Left ventricle myocardium inferior (tissue), 1 donor: ENCODE measurements at regions not wholly inside any gene's neighbourhood (a gene's known extent, or its start where the extent isn't known, plus 50 kb on each side); places are given as distances from the start of the nearest gene placed in this dataset.

Source experiments
- DNase-seq: peaks from one replicate; pipeline ENCODE4 v3.0.0-alpha.2; 2020
- H3K27ac ChIP-seq: fragments of 200-600 bp; replicated peaks from 2 replicates; pipeline ENCODE4 v1.8.0; 2021
- H3K27me3 ChIP-seq: fragments of 200-600 bp; 2 replicates; pipeline ENCODE4 v1.8.0; 2021; ENCODE audit warnings: low read depth
- H3K36me3 ChIP-seq: fragments of 200-600 bp; 2 replicates; pipeline ENCODE4 v1.8.0; 2021
- H3K4me1 ChIP-seq: fragments of 200-600 bp; 2 replicates; pipeline ENCODE4 v1.8.0; 2021
- H3K4me3 ChIP-seq: fragments of 200-600 bp; 2 replicates; pipeline ENCODE4 v1.8.0; 2021; ENCODE audit warnings: mild to moderate bottlenecking, moderate library complexity
- H3K9me3 ChIP-seq: fragments of 200-600 bp; replicated peaks from 2 replicates; pipeline ENCODE4 v1.8.0; 2021
- CTCF ChIP-seq: fragments of 200-600 bp; IDR thresholded peaks from 2 replicates; pipeline ENCODE4 v1.8.0; 2021; ENCODE audit warnings: antibody characterized with exemption, mild to moderate bottlenecking, borderline replicate concordance
- intact Hi-C: fragments of 100-400 bp; cut with micrococcal nuclease; formaldehyde crosslinking; loops from one replicate; pipeline ENCODE4 v1.11.0; 2022
- donor health status: DM: no; HTN: yes; CAD: no; lungs with severe emphysema.

- no peak for TF ChIP-seq CTCF
- no peak overlapping the region for H3K4me3 ChIP-seq
- no peak for DNase-seq
- H3K9me3 ChIP-seq, result peaks cover 11% of the 10 kb centered on the region
- H3K4me1 ChIP-seq, result no peaks in the 10 kb centered on the region
- no peaks in the 10 kb centered on the region for H3K36me3 ChIP-seq
- H3K27ac ChIP-seq, result no peak overlapping the region
- peaks cover 5% of the 10 kb centered on the region for H3K27me3 ChIP-seq
- intact Hi-C loops, result no loop called here
Measured at GRCh38 chr5:56712895-56713591, 102.3 kb upstream of the MAP3K1 start.

GRCh38 chr5:56710826-56711590 lies 104.3 kb upstream of the MAP3K1 start:
- H3K4me1 ChIP-seq, result no peaks in the 10 kb centered on the region
- peaks cover 3% of the 10 kb centered on the region for H3K27me3 ChIP-seq
- peaks cover 11% of the 10 kb centered on the region for H3K9me3 ChIP-seq
- intact Hi-C loops, result no loop called here
- H3K27ac ChIP-seq, result no peak overlapping the region
- no peaks in the 10 kb centered on the region for H3K36me3 ChIP-seq
- H3K4me3 ChIP-seq, result no peak overlapping the region
- no peak for TF ChIP-seq CTCF
- DNase-seq, result no peak

GRCh38 chr5:56706504-56706903 lies 108.8 kb upstream of the MAP3K1 start:
- intact Hi-C loops, result no loop called here
- H3K4me3 ChIP-seq, result no peak overlapping the region

GRCh38 chr5:56705217-56705616 lies 110.1 kb upstream of the MAP3K1 start:
- DNase-seq, result no peak
- H3K4me1 ChIP-seq, result no peaks in the 10 kb centered on the region
- no peaks in the 10 kb centered on the region for H3K27me3 ChIP-seq
- no peak for TF ChIP-seq CTCF
- no peak overlapping the region for H3K27ac ChIP-seq
- intact Hi-C loops, result no loop called here
- no peak overlapping the region for H3K4me3 ChIP-seq
- H3K36me3 ChIP-seq, result no peaks in the 10 kb centered on the region
- H3K9me3 ChIP-seq, result peaks cover 4% of the 10 kb centered on the region

More at GRCh38 chr5:56706504-56706903, 108.8 kb upstream of the MAP3K1 start:
- peaks cover 11% of the 10 kb centered on the region for H3K9me3 ChIP-seq
- TF ChIP-seq CTCF, result no peak
- H3K27ac ChIP-seq, result no peak overlapping the region
- no peak for DNase-seq
- H3K36me3 ChIP-seq, result no peaks in the 10 kb centered on the region
- no peaks in the 10 kb centered on the region for H3K27me3 ChIP-seq
- H3K4me1 ChIP-seq, result no peaks in the 10 kb centered on the region

GRCh38 chr5:56703952-56704351 lies 111.4 kb upstream of the MAP3K1 start:
- intact Hi-C loops, result no loop called here

More at GRCh38 chr5:56703952-56704351, 111.4 kb upstream of the MAP3K1 start:
- Histone ChIP-seq H3K27me3 (no peaks in the 10 kb centered on the region), H3K4me1 (peaks cover 11% of the 10 kb centered on the region), H3K36me3 (no peaks in the 10 kb centered on the region), H3K4me3 (no peak overlapping the region), H3K27ac (no peak overlapping the region), H3K9me3 (no peaks in the 10 kb centered on the region)
- no peak for DNase-seq
- TF ChIP-seq CTCF, result no peak
